ENCODE measurements at regions not wholly inside any gene's neighbourhood (a gene's known extent, or its start where the extent isn't known, plus 50 kb on each side); places are given as distances from the start of the nearest gene placed in this dataset.

GRCh38 chr14:29042551-29042950 lies 276.0 kb downstream of the FOXG1 start:
- ATAC-seq, result no peak
- TF ChIP-seq CTCF (IDR thresholded peaks at IDR 0.05), result no peak
- H3K27ac ChIP-seq, result no peak overlapping the region
- no peaks in the 10 kb centered on the region for H3K27me3 ChIP-seq
- no peaks in the 10 kb centered on the region for H3K36me3 ChIP-seq
- intact Hi-C loops (cut with DNase I), result no loop called here
- no peaks in the 10 kb centered on the region for H3K9me3 ChIP-seq
- H3K4me1 ChIP-seq, result no peaks in the 10 kb centered on the region
- DNase-seq, result no peak
- no peak overlapping the region for H3K4me3 ChIP-seq

GRCh38 chr14:29043737-29044136 lies 277.1 kb downstream of the FOXG1 start:
- intact Hi-C loops (cut with DNase I), result no loop called here

GRCh38 chr14:29045237-29045636 lies 278.6 kb downstream of the FOXG1 start:
- H3K27ac ChIP-seq, result no peak overlapping the region
- intact Hi-C loops (cut with DNase I), result no loop called here
- no peaks in the 10 kb centered on the region for H3K9me3 ChIP-seq
- no peak for ATAC-seq
- H3K27me3 ChIP-seq, result no peaks in the 10 kb centered on the region
- DNase-seq, result no peak
- no peak overlapping the region for H3K4me3 ChIP-seq
- H3K4me1 ChIP-seq, result no peaks in the 10 kb centered on the region
- no peaks in the 10 kb centered on the region for H3K36me3 ChIP-seq
- no peak for TF ChIP-seq CTCF (IDR thresholded peaks at IDR 0.05)

More at GRCh38 chr14:29043737-29044136, 277.1 kb downstream of the FOXG1 start:
- no peaks in the 10 kb centered on the region for H3K27me3 ChIP-seq
- no peaks in the 10 kb centered on the region for H3K36me3 ChIP-seq
- no peak overlapping the region for H3K27ac ChIP-seq
- no peaks in the 10 kb centered on the region for H3K9me3 ChIP-seq
- no peak for ATAC-seq
- DNase-seq, result no peak
- H3K4me3 ChIP-seq, result no peak overlapping the region
- no peak for TF ChIP-seq CTCF (IDR thresholded peaks at IDR 0.05)
- no peaks in the 10 kb centered on the region for H3K4me1 ChIP-seq

- intact Hi-C loops (cut with DNase I), result no loop called here
- ATAC-seq, result no peak
- H3K9me3 ChIP-seq, result no peaks in the 10 kb centered on the region
- no peak overlapping the region for H3K27ac ChIP-seq
- no peaks in the 10 kb centered on the region for H3K36me3 ChIP-seq
- no peak for DNase-seq
- no peaks in the 10 kb centered on the region for H3K27me3 ChIP-seq
- no peaks in the 10 kb centered on the region for H3K4me1 ChIP-seq
- no peak overlapping the region for H3K4me3 ChIP-seq
- no peak for TF ChIP-seq CTCF (IDR thresholded peaks at IDR 0.05)
Measured at GRCh38 chr14:29054119-29054518, 287.5 kb downstream of the FOXG1 start.

GRCh38 chr14:29056041-29056566 lies 289.5 kb downstream of the FOXG1 start:
- Histone ChIP-seq H3K27me3 (no peaks in the 10 kb centered on the region), H3K4me3 (no peak overlapping the region), H3K4me1 (no peaks in the 10 kb centered on the region), H3K36me3 (no peaks in the 10 kb centered on the region), H3K27ac (no peak overlapping the region), H3K9me3 (no peaks in the 10 kb centered on the region)
- intact Hi-C loops (cut with DNase I), result no loop called here
- DNase-seq (no peak), ATAC-seq (no peak)
- no peak for TF ChIP-seq CTCF (IDR thresholded peaks at IDR 0.05)

GRCh38 chr14:29061702-29062101 lies 295.1 kb downstream of the FOXG1 start:
- Histone ChIP-seq H3K4me3 (no peak overlapping the region), H3K4me1 (no peaks in the 10 kb centered on the region), H3K36me3 (no peaks in the 10 kb centered on the region), H3K27me3 (no peaks in the 10 kb centered on the region), H3K9me3 (no peaks in the 10 kb centered on the region), H3K27ac (no peak overlapping the region)
- intact Hi-C loops (cut with DNase I), result no loop called here
- ATAC-seq (no peak), DNase-seq (no peak)
- TF ChIP-seq CTCF (IDR thresholded peaks at IDR 0.05), result no peak

Data from upper lobe of right lung (tissue), 1 donor.